Pancreas (tissue), 10 donors: ENCODE measurements at regions not wholly inside any gene's neighbourhood (a gene's known extent, or its start where the extent isn't known, plus 50 kb on each side); places are given as distances from the start of the nearest gene placed in this dataset.

ENCODE experiments used
- ATAC-seq, 4 donors: fragments of 200-7000 bp; cut with Tn5 transposase; one replicate each; pipeline versions ENCODE4 v1.8.0 to v1.9.1; 2020; ENCODE audit warnings: mild to moderate bottlenecking in 4 of 4, moderate library complexity in 4 of 4
- DNase-seq, 6 donors: peaks; one replicate each; pipeline ENCODE4 v3.0.0-alpha.2; 2020
- FAIRE-seq: peaks from 2 replicates; lab custom pipeline; 2012; peaks lifted over from hg19 to GRCh38; lab: Jason Lieb, UNC
- H3K27ac ChIP-seq, 4 donors: fragments of 200-600 bp; sonication (generic); 1 replicate in 3 of 4; 2 replicates in 1 of 4; pipeline versions ENCODE4 v1.5.0 to v1.8.0; 2020
- H3K27me3 ChIP-seq, 4 donors: fragments of 200-600 bp; one replicate each; pipeline ENCODE4 v1.8.0; 2021
- H3K36me3 ChIP-seq, 3 donors: fragments of 200-600 bp; sonication (generic) in 1 of 3; one replicate each; pipeline versions ENCODE4 v1.5.0 to v1.8.0; 2020 to 2021
- H3K4me1 ChIP-seq, 3 donors: fragments of 200-600 bp; one replicate each; pipeline ENCODE4 v1.8.0; 2021
- H3K4me3 ChIP-seq, 4 donors: fragments of 200-600 bp; sonication (generic) in 2 of 4; one replicate each; pipeline versions ENCODE4 v1.5.0 to v1.8.0; 2020 to 2021
- H3K9me3 ChIP-seq, 4 donors: fragments of 200-600 bp; one replicate each; pipeline ENCODE4 v1.8.0; 2021
- CTCF ChIP-seq, 4 donors: fragments of 200-600 bp; sonication (generic) in 3 of 4; IDR thresholded peaks; one replicate each; pipeline versions ENCODE4 v1.5.0 to v1.8.0; 2021; ENCODE audit warnings: antibody characterized with exemption in 4 of 4
- whole genome bisulfite sequencing, 2 donors: extraction: QIAGEN DNeasy Blood & Tissue Kit; methylation state at CpG; one replicate each; pipeline ENCODE4 v1.1.7; 2013; 5-methylcytosine and 5-hydroxymethylcytosine counted together
- intact Hi-C, 3 donors: fragments of 100-400 bp; cut with DNase I; formaldehyde crosslinking; loops; one replicate each; pipeline versions ENCODE4 v1.11.1 to v1.14.2; 2022
- donor health status: healthy with polysubstance abuse.
- donor health status: DM: no; HTN: no; CAD: no; lungs with moderate emphysema.
- donor health status: DM: no; HTN: no; CAD: no.
- donor health status: control.
- donor health status: control.
- donor health status: Bipolar disorder and iron deficiency.
- donor health status: DM: yes; HTN: yes; CAD: no.
- donor health status: DM: no; HTN: no; CAD: no.
- donor health status: DM: no; HTN: no; CAD: no.
- donor health status: DM: yes; HTN: yes; CAD: no.

GRCh38 chr3:53944028-53944427 lies 52.4 kb upstream of the SELENOK start:
- no peak for ATAC-seq
- no peak overlapping the region for H3K27ac ChIP-seq
- WGBS, 2 donors = 70 to 73% methylated on average over 3 of the region's 3 CpGs
- H3K4me3 ChIP-seq = no peak overlapping the region
- H3K36me3 ChIP-seq = no peaks in the 10 kb centered on the region
- peaks cover 0 to 7% (median 3%) of the 10 kb centered on the region in 4 donors for H3K27me3 ChIP-seq
- no peaks in the 10 kb centered on the region for H3K9me3 ChIP-seq
- intact Hi-C loops = no loop called here
- DNase-seq = no peak
- H3K4me1 ChIP-seq = no peaks in the 10 kb centered on the region
- TF ChIP-seq CTCF (IDR thresholded peaks at IDR 0.05) = no peak
- FAIRE-seq = no peak

- Histone ChIP-seq H3K4me1 (no peaks in the 10 kb centered on the region), H3K4me3 (no peak overlapping the region), H3K27ac (no peak overlapping the region), H3K27me3 (peaks cover 0 to 7% (median 0%) of the 10 kb centered on the region in 4 donors), H3K9me3 (no peaks in the 10 kb centered on the region), H3K36me3 (no peaks in the 10 kb centered on the region)
- no peak for FAIRE-seq
- WGBS, 2 donors = 46 to 51% methylated on average over 5 of the region's 5 CpGs
- no peak for TF ChIP-seq CTCF (IDR thresholded peaks at IDR 0.05)
- no peak for DNase-seq
- intact Hi-C loops = no loop called here
- no peak for ATAC-seq
These were observed 50.3 kb upstream of the SELENOK start for GRCh38 chr3:53941950-53942349.
